ENCODE measurements at regions not wholly inside any gene's neighbourhood (a gene's known extent, or its start where the extent isn't known, plus 50 kb on each side); places are given as distances from the start of the nearest gene placed in this dataset.

DNA sequence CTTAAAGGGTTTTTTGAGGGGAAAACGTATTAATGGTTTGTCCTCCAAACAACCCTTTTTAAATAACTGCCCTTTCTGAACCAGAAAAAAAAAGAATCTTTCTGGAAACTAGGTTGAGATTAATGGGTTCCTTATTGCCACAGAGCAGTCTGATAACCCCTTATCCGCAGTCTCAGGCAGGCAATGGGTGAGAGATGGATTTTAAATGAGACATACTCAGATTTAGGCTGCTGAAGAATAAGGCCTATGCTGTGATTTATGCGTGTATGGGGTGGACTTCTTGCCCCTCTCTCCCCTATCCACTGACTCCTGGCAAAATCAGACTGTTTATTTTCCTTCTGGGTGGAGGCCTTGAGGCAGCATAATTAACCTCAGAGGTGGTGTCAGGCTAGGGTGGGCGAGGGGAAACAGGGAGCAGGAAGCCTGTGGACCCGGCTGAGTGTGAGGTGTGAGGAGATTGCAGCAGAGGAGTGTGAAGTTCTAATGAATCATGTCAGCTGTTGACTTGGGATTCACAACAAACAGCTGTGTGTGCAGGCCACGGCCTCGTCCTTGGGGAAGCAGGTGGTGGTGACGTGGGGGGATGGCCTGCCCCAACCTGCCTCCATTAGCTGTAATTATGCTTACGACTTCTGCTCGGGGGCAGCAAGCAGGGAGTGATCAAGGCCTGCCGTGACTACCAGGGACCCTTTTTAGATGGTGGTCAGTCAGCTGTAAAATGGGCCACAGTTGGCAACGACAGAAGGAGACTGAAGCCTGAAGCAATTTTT lies 196.4 kb downstream of the SEMA6A start:
- TF ChIP-seq ZNF274 (IDR thresholded peaks at IDR 0.05; ENCODE audit: low read depth, low read length) = no peak
- no peak for TF ChIP-seq SUZ12 (IDR thresholded peaks at IDR 0.05; ENCODE audit: extremely low read depth, insufficient read depth, insufficient read length)

Measured in NT2/D1 (cell line).